GM21786 (cell line): ENCODE measurements at regions not wholly inside any gene's neighbourhood (a gene's known extent, or its start where the extent isn't known, plus 50 kb on each side); places are given as distances from the start of the nearest gene placed in this dataset.
"Not testable (repeated sequence)": the region's sequence is repeated elsewhere in the genome, so short reads cannot be mapped to it uniquely, and the experiment has no call there.

Source experiments
- ATAC-seq: cut with Tn5 transposase; IDR thresholded peaks from one replicate; pipeline ENCODE4 v1.9.1; 2021; ENCODE audit not compliant: unreplicated experiment

DNA sequence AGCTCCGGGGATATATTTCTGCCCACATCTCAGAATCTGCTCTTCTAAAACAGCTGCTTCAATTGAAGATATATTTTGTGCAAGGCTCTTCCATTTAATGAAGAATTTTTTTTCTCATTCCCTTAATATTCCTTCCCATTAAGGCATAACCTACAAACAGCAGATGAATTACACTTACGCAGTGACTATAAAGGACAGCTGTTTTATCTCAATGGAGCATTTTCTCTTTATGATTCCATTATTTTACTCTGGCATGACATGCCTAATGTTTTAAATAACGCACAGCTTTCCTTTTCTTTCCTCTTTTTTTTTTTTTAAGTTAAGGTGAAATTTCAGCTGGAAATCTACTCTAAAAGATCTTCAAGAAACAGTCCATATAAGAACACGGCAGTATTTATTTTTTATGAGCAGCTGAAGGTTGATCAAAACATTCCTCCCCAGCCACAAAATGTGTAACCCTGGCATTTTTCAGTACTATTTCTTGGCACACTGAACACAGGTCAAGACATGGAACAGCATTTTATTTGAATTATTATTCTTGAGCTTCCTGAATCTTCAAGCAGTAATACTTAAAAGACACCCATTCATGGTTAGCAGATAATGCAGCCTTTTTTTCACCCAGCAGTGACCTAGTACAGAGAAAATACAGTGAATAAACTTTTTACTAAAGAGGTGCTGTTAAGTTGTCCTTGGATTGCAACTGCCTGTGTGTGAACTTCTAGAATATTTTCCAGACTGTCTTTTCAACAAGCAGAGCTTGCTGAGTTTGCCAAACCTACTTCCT lies 118.1 kb upstream of the FOXN3 start:
- no peak for ATAC-seq

- no peak for ATAC-seq
These were observed 116.7 kb upstream of the FOXN3 start for GRCh38 chr14:89533766-89534165.

DNA sequence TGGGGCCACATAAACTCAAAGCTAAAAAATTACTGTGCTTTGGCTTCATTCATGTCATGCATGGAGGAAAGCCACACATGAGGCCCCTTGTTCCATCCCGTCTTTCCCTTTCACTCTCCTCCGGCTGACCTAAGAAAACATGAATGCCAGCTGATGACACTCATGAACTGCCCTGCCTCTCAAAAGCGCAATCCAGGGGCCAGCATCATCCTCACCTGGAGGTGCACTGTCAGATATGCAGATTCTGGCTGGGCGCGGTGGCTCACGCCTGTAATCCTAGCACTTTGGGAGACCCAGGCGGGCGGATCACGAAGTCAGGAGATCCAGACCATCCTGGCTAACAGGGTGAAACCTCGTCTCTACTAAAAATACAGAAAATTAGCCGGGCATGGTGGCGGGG lies 116.1 kb upstream of the FOXN3 start:
- no peak for ATAC-seq

GRCh38 chr14:89531661-89532335 lies 114.8 kb upstream of the FOXN3 start:
- no peak for ATAC-seq

GRCh38 chr14:89524990-89525667 lies 108.1 kb upstream of the FOXN3 start:
- ATAC-seq: no peak

DNA sequence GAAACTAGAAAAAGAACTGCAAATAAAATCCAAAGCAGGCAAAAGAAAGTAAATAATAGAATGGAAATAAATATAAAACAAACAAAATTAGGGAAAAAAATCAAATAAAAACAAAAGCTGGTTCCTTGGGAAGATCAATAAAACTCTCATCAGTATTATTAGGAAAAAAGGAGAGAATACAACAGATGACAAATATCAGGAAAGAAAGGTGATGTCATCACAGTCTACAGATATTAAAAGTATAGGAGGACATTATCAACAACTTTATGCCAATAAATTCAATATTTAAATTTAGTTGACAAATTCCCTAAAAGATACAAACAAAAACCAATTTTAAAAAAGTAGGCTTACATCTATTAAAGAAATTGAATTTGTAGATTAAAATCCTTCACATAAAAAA lies 107.4 kb upstream of the FOXN3 start:
- no peak for ATAC-seq

DNA sequence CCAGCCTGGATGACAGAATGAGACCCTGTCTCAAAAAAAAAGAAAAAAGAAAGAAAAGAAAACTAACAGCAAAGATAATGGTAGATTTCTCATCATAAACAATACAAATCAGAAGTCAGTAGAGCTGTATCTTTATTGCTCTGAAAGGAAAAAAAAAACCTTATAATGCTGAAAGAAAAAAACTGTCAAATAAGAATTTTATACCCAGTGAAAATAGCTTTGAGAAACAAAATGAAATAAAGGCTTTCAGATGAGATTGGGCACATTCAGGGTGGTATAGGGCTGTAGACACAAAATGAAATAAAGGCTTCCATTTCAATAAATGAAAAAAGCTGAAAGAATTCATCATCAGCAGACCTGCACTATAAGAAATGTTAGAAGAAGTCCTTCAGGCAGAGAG lies 105.0 kb upstream of the FOXN3 start:
- no peak for ATAC-seq

DNA sequence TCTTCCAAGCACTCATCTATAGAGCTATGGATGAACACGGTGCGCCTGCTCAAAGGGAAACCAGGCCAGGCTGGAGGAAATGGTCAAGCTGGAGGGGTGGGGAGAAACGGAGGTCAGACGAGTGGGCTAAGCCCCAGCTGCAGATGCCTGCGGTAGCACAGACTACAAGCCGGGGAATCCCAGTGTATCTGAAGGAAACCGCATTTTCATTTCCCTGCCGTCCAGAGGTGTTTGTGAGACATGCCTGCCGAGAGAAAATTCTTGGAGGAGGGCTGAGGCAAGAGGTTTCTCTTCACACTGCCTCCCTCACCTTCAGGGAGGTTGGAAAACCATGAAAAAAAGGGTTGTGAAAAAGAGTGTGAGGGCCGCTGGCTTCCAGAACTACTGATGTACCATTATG lies 102.0 kb upstream of the FOXN3 start:
- no peak for ATAC-seq

GRCh38 chr14:89516173-89516572 lies 99.1 kb upstream of the FOXN3 start:
- no peak for ATAC-seq

DNA sequence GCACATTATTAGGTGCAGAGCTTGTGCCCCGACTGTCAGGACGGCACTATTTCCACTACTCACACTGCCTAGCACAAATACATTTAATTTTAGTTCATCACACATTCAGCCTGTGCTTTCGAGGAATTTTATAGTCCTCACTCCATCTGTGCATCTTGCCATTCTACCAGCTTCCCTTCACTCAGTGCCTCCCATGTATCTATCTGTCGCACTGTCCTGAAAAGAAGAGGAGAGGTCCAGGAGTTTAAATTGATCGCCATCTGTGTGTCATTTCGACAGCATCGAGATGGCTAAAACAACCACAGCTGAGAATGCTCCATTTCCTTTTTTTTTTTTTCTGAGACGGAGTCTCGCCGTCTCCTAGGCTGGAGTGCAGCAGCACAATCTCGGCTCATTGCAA lies 97.6 kb upstream of the FOXN3 start:
- no peak for ATAC-seq

- no peak for ATAC-seq
These were observed 92.9 kb upstream of the FOXN3 start for GRCh38 chr14:89509891-89510290.

GRCh38 chr14:89508863-89509262 lies 91.8 kb upstream of the FOXN3 start:
- ATAC-seq: no peak

GRCh38 chr14:89507926-89508460 lies 91.0 kb upstream of the FOXN3 start:
- ATAC-seq: no peak

DNA sequence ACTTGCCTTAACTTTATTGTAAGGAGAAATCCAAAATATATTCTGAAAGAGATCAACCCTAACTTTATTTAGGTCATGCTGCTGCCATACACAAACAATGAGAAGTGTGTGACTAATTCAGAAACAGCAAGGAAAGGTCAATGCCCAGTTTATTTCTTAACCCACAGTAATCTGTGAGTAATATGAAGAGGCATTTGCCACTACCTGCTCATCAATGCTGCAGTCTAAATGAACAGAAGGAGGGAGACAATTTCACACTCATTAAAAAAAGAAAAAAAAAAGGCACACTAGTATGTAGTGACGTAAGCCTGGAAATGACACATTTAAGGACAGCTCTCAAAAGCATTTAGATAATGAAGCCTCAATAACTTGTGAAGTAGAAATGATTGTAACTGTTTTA lies 90.5 kb upstream of the FOXN3 start:
- ATAC-seq: peak; percentile 29

GRCh38 chr14:89506891-89507452 lies 89.9 kb upstream of the FOXN3 start:
- ATAC-seq: not testable (repeated sequence)

DNA sequence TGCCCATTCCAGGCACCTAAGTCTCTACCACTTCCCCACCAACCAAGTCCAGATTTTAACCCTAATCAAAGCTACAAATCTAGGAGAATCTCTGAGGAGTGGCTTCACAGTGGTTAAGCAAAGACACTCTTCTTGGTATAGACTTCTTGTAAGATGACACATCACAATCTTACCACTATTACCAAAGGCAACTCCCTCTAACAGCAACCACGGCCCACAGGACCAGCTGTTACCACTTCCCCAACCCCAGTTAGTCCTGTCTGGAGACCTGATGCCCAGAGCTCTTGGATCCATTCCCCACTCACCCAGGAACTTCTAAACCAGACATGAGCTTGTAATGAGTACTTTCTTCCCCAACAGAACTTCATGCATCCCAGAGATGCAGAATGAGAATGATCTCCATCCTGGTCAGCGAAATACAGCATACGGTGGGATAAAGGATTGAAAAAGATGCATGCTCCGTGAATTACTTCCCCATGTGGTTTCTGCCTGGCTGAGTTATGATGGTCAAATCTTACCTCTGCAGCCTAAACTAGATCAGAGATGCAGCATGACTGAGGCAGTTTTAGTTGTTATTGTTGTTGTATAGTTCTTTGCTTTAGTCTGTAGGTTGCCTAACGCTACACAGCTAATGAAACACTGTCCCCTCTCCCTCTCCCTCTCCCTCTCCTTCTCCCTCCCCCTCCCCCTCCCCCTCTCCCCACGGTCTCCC lies 87.7 kb upstream of the FOXN3 start:
- peak; percentile 59 for ATAC-seq

DNA sequence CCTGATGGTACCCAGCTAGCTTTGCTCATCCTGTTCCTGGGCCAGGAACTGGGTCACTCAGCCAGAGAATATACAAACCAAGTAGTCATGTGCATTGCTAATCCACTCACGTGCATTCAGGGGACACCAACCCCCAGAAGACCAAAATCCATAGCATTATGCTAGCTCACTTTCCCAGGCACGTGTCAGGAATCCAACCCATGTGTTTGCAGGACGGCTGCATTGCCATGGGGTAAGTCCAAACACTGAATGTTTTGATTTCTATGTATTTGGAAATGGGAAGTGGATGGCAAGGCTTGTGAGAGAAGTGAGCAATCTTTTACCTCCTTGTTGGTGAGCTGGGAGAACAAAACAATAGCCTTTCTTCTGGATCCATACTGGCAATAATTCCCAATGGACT lies 87.1 kb upstream of the FOXN3 start:
- ATAC-seq: no peak

DNA sequence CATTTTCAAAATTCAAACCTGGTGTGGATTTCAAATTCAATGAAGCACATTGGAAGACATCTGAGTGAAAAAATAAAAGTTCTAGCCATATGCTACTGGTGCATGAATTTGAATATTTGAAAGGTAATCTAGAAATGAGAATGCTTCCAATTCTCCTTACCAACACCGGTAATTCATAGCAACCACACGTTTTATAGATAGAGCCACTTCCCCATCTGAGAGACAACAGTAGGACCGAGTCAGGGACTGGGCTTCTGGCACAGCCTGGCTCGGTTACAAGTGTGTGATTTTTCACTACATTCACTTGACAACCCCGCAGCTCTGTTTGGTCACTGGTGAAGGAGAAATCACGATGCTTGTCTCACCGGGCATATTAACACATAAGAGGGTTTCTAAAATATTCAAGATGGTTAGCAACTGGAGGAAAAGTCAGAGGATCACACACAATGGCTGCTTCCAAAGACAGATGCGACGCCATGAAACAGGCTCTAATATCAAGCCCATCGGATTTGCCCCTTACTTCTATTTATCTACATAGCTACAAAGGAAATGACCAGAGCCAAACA lies 86.5 kb upstream of the FOXN3 start:
- peak; percentile 34 for ATAC-seq

- ATAC-seq: no peak
These were observed 85.9 kb upstream of the FOXN3 start for GRCh38 chr14:89502966-89503365.

GRCh38 chr14:89501381-89501780 lies 84.3 kb upstream of the FOXN3 start:
- ATAC-seq: no peak

- ATAC-seq: no peak
These were observed 83.3 kb upstream of the FOXN3 start for GRCh38 chr14:89500303-89500702.
